Endothelial cell of umbilical vein (primary cell): ENCODE measurements at regions not wholly inside any gene's neighbourhood (a gene's known extent, or its start where the extent isn't known, plus 50 kb on each side); places are given as distances from the start of the nearest gene placed in this dataset.

Source experiments
- BruUV-seq: library from RNA; stranded (reverse); fragments of 400-500 nt; replicated peaks from 2 replicates; lab custom pipeline; 2021; lab: Mats Ljungman, UMichigan
- CTCF ChIA-PET: fragments of 300-600, 350-600 bp; sonication (Branson Sonifier 250); formaldehyde crosslinking; loops from one replicate; lab custom pipeline; 2021; ENCODE audit warnings: antibody characterized with exemption, inconsistent platforms; lab: Charles Lee
- POLR2A ChIA-PET: fragments of 300-600, 350-600 bp; sonication (Branson Sonifier 250); formaldehyde crosslinking; loops from one replicate; lab custom pipeline; 2021; ENCODE audit warnings: antibody characterized with exemption, inconsistent platforms; lab: Charles Lee
- DNase-seq: peaks from one replicate; pipeline ENCODE4 v3.0.0-alpha.2; 2011; ENCODE audit warnings: low read depth, low spot score
- FAIRE-seq: peaks from 2 replicates; lab custom pipeline; 2011; peaks lifted over from hg19 to GRCh38; lab: Jason Lieb, UNC
- H2AFZ ChIP-seq: 2 replicates; pipeline ENCODE4 v1.6.0; 2012; ENCODE audit warnings: low read depth, low read length, control low read depth, inconsistent platforms
- H3K27ac ChIP-seq: 2 replicates; pipeline ENCODE4 v1.5.1; 2011; ENCODE audit warnings: low read depth, mild to moderate bottlenecking, control low read depth, low read length, moderate library complexity; ENCODE audit not compliant: insufficient read depth
- H3K27me3 ChIP-seq, 2 experiments: 2 replicates each; pipeline versions ENCODE4 v1.6.0 to v1.6.1; 2011; ENCODE audit warnings: low read length in 2 of 2, mixed read lengths in 1 of 2; ENCODE audit not compliant: control insufficient read depth in 2 of 2, insufficient read depth in 2 of 2
- H3K36me3 ChIP-seq, 2 experiments: 2 replicates in 1 of 2; 3 replicates in 1 of 2; pipeline ENCODE4 v1.5.1; 2011; ENCODE audit warnings: low read length in 2 of 2, mild to moderate bottlenecking in 1 of 2, moderate library complexity in 1 of 2; ENCODE audit not compliant: control insufficient read depth in 2 of 2, insufficient read depth in 2 of 2; ENCODE audit errors: extremely low read depth in 1 of 2
- H3K4me1 ChIP-seq: 3 replicates; pipeline ENCODE4 v1.5.1; 2011; ENCODE audit warnings: mild to moderate bottlenecking, low read length; ENCODE audit not compliant: control insufficient read depth, insufficient read depth; ENCODE audit errors: extremely low read depth
- H3K4me2 ChIP-seq: 2 replicates; pipeline ENCODE4 v1.6.1; 2011; ENCODE audit warnings: low read length, control low read depth, mixed read lengths; ENCODE audit not compliant: insufficient read depth
- H3K4me3 ChIP-seq, 3 experiments: fragments of 200-600 bp in 1 of 3; sonication (generic), shearing (Covaris generic) in 1 of 3; replicated peaks in 1 of 3; 2 replicates each; pipeline ENCODE4 v1.5.1; 2011 to 2016; ENCODE audit warnings: control low read depth in 3 of 3, low read length in 3 of 3, mild to moderate bottlenecking in 2 of 3, inconsistent platforms in 1 of 3, low read depth in 1 of 3, moderate library complexity in 1 of 3; ENCODE audit not compliant: insufficient read depth in 1 of 3
- H3K79me2 ChIP-seq: 2 replicates; pipeline ENCODE4 v1.6.0; 2012; ENCODE audit warnings: low read length, inconsistent platforms; ENCODE audit not compliant: control insufficient read depth, insufficient read depth
- H3K9ac ChIP-seq: replicated peaks from 2 replicates; pipeline ENCODE3; 2011; ENCODE audit warnings: low read length, control low read depth; ENCODE audit not compliant: insufficient read depth; ENCODE audit errors: extremely low read depth
- H3K9me1 ChIP-seq: replicated peaks from 3 replicates; pipeline ENCODE4 v1.6.0; 2011; ENCODE audit warnings: mild to moderate bottlenecking, low read length; ENCODE audit not compliant: control insufficient read depth, insufficient read depth; ENCODE audit errors: extremely low read depth
- H3K9me3 ChIP-seq: replicated peaks from 2 replicates; pipeline ENCODE4 v1.5.1; 2012; ENCODE audit warnings: low read length, inconsistent platforms; ENCODE audit not compliant: control insufficient read depth, insufficient read depth
- H4K20me1 ChIP-seq: replicated peaks from 2 replicates; pipeline ENCODE3; 2011; ENCODE audit warnings: mild to moderate bottlenecking, low read length; ENCODE audit not compliant: control insufficient read depth, insufficient read depth; ENCODE audit errors: extremely low read depth
- CTCF ChIP-seq, 2 donors: IDR thresholded peaks; 1 replicate in 1 of 2; 2 replicates in 1 of 2; pipeline ENCODE4 v1.5.1; 2011; ENCODE audit warnings: low read length in 2 of 2, mild to moderate bottlenecking in 2 of 2, moderate library complexity in 2 of 2, control low read depth in 1 of 2, inconsistent platforms in 1 of 2, low read depth in 1 of 2; ENCODE audit not compliant: insufficient read depth in 1 of 2; ENCODE audit errors: extremely low read depth in 1 of 2
- EZH2 ChIP-seq: IDR thresholded peaks from 2 replicates; pipeline ENCODE4 v1.6.1; 2012; ENCODE audit warnings: borderline replicate concordance, low read depth, mild to moderate bottlenecking, moderate library complexity, low read length, inconsistent platforms; ENCODE audit not compliant: severe bottlenecking
- FOS ChIP-seq: IDR thresholded peaks from 2 replicates; pipeline ENCODE4 v1.6.1; 2011; ENCODE audit warnings: mild to moderate bottlenecking, low read length, moderate library complexity, borderline replicate concordance; ENCODE audit not compliant: insufficient read depth
- GATA2 ChIP-seq: IDR thresholded peaks from 2 replicates; pipeline ENCODE4 v1.7.0; 2011; ENCODE audit warnings: low read depth, mild to moderate bottlenecking, moderate library complexity, mixed read lengths, low read length; ENCODE audit not compliant: insufficient read length, insufficient read depth
- JUN ChIP-seq: IDR thresholded peaks from 2 replicates; pipeline ENCODE4 v1.6.1; 2011; ENCODE audit warnings: borderline replicate concordance, low read depth; ENCODE audit not compliant: insufficient read length, insufficient read depth
- MAX ChIP-seq: IDR thresholded peaks from 2 replicates; pipeline ENCODE4 v1.6.1; 2011; ENCODE audit not compliant: insufficient read depth, insufficient read length
- MYC ChIP-seq: IDR thresholded peaks from one replicate; pipeline ENCODE4 v1.6.1; 2011; ENCODE audit warnings: mild to moderate bottlenecking, low read depth, low read length
- POLR2A ChIP-seq: IDR thresholded peaks from 2 replicates; pipeline ENCODE4 v1.6.1; 2012; ENCODE audit warnings: low read depth, mild to moderate bottlenecking, control low read depth, low read length
- POLR2AphosphoS5 ChIP-seq: IDR thresholded peaks from 2 replicates; pipeline ENCODE4 v1.6.1; 2012; ENCODE audit warnings: low read depth, mild to moderate bottlenecking, control low read depth, low read length, moderate library complexity; ENCODE audit not compliant: insufficient read depth
- dilution Hi-C: fragments of 300-500 bp; cut with MboI; formaldehyde crosslinking; loops from one replicate; pipeline ENCODE4 v1.15.0; 2019; ENCODE audit warnings: low sequenced_read_pairs; ENCODE audit not compliant: extremely low pct_ligation_motif_present
- intact Hi-C: fragments of 100-400 bp; cut with micrococcal nuclease; formaldehyde crosslinking; loops from one replicate; pipeline ENCODE4 v1.10.0; 2022

GRCh38 chr11:32164836-32165235, 74.0 kb downstream of the RCN1 start:
- ChIA-PET CTCF (interaction anchor here (1.2 to 1.5 kb wide), 3 partner anchors 11 to 113 kb away, joined by 3 to 10 read pairs (median 5); no protein-coding TSS in a partner anchor), POLR2A (no interaction called here)
- BruUV-seq: no TSS peak
- Histone ChIP-seq H3K4me1 (no peaks in the 10 kb centered on the region), H3K36me3 (no peaks in the 10 kb centered on the region), H3K9me1 (no peaks in the 10 kb centered on the region), H3K4me3 (no peak overlapping the region), H3K27ac (no peak overlapping the region), H3K9me3 (no peaks in the 10 kb centered on the region), H3K9ac (no peak overlapping the region), H3K27me3 (peaks cover 23 to 29% of the 10 kb centered on the region in 2 experiments), H3K79me2 (no peaks in the 10 kb centered on the region), H2AFZ (no peak overlapping the region), H3K4me2 (no peak overlapping the region), H4K20me1 (no peaks in the 10 kb centered on the region)
- dilution Hi-C loops (loop anchor here (25.0 kb wide), 1 partner anchor 128 kb away; no protein-coding TSS in a partner anchor), intact Hi-C loops (no loop called here)
- DNase-seq: no peak
- FAIRE-seq: no peak
- TF ChIP-seq CTCF (IDR thresholded peaks at IDR 0.05; ENCODE audit: extremely low read depth in 1 of 2, insufficient read depth in 1 of 2, low read depth in 1 of 2, low read length in 2 of 2) (no peak), JUN (no peak), MAX (no peak), GATA2 (no peak), POLR2AphosphoS5 (no peak), FOS (no peak), POLR2A (no peak), EZH2 (no peak), MYC (no peak)
